HCT116 (cell line): ENCODE measurements at regions not wholly inside any gene's neighbourhood (a gene's known extent, or its start where the extent isn't known, plus 50 kb on each side); places are given as distances from the start of the nearest gene placed in this dataset.

ENCODE experiments used
- ATAC-seq: fragments of 200-7000 bp; cut with Tn5 transposase; 2 replicates; pipeline ENCODE4 v1.9.1; 2020; ENCODE audit warnings: mild to moderate bottlenecking, moderate library complexity
- BruUV-seq: library from RNA; stranded (reverse); fragments of 400-500 nt; replicated peaks from 2 replicates; lab custom pipeline; 2021; lab: Mats Ljungman, UMichigan
- CTCF ChIA-PET: fragments of 300-600 bp; sonication (Branson Sonifier 250); formaldehyde crosslinking; loops from one replicate; lab custom pipeline; 2021; ENCODE audit warnings: antibody characterized with exemption; lab: Charles Lee
- POLR2A ChIA-PET: fragments of 300-600, 350-600 bp; sonication (Branson Sonifier 250); formaldehyde crosslinking; loops from one replicate; lab custom pipeline; 2021; ENCODE audit warnings: antibody characterized with exemption; lab: Charles Lee
- RAD21 ChIA-PET, 2 experiments: fragments of 300-600 bp; sonication (Branson Sonifier 250); formaldehyde crosslinking; loops; one replicate each; lab custom pipeline; 2023; ENCODE audit warnings: low total read pairs in 2 of 2; ENCODE audit not compliant: uncharacterized antibody in 2 of 2, unreplicated experiment in 2 of 2, low non-redundant PET in 1 of 2; lab: Charles Lee
- DNase-seq: peaks from one replicate; pipeline ENCODE4 v3.0.0-alpha.2; 2010; ENCODE audit warnings: low read depth, low spot score
- H2AFZ ChIP-seq: fragments of 200-600 bp; shearing (Covaris generic), sonication (generic); 2 replicates; pipeline ENCODE4 v1.6.1; 2017; ENCODE audit warnings: low read depth, mixed run types, mixed read lengths, antibody characterized with exemption, low read length; ENCODE audit not compliant: poor library complexity, severe bottlenecking
- H3K27ac ChIP-seq: 2 replicates; pipeline ENCODE4 v1.5.1; 2012; ENCODE audit warnings: low read depth, low read length
- H3K27me3 ChIP-seq: fragments of 200-600 bp; sonication (generic); 2 replicates; pipeline ENCODE4 v1.6.1; 2016; ENCODE audit warnings: mixed run types, low read length, mixed read lengths; ENCODE audit not compliant: insufficient read depth
- H3K36me3 ChIP-seq, 2 experiments: fragments of 200-500 bp in 1 of 2; fragments of 200-600 bp in 1 of 2; sonication (Bioruptor generic) in 1 of 2; sonication (generic) in 1 of 2; 2 replicates each; pipeline versions ENCODE4 v1.5.1 to v1.6.1; 2014 to 2016; ENCODE audit warnings: low read length in 2 of 2, inconsistent platforms in 1 of 2, mixed read lengths in 1 of 2, mixed run types in 1 of 2; ENCODE audit not compliant: insufficient read depth in 2 of 2, control insufficient read depth in 1 of 2
- H3K4me1 ChIP-seq, 2 experiments: fragments of 200-600 bp in 1 of 2; sonication (generic) in 1 of 2; 2 replicates each; pipeline versions ENCODE4 v1.5.1 to v1.6.1; 2012 to 2017; ENCODE audit warnings: low read length in 2 of 2, inconsistent platforms in 1 of 2, mild to moderate bottlenecking in 1 of 2, mixed read lengths in 1 of 2, mixed run types in 1 of 2, moderate library complexity in 1 of 2; ENCODE audit not compliant: insufficient read depth in 2 of 2, control insufficient read depth in 1 of 2
- H3K4me2 ChIP-seq: fragments of 200-600 bp; sonication (generic); 2 replicates; pipeline ENCODE4 v1.6.1; 2017; ENCODE audit warnings: mixed run types, low read length, mixed read lengths
- H3K4me3 ChIP-seq, 2 experiments: fragments of 200-600 bp in 1 of 2; sonication (generic) in 1 of 2; replicated peaks in 1 of 2; 2 replicates each; pipeline ENCODE4 v1.5.1; 2011 to 2016; ENCODE audit warnings: low read length in 2 of 2, control low read depth in 1 of 2, low read depth in 1 of 2, mild to moderate bottlenecking in 1 of 2, mixed read lengths in 1 of 2, mixed run types in 1 of 2
- H3K79me2 ChIP-seq: fragments of 200-600 bp; sonication (generic); 2 replicates; pipeline ENCODE4 v1.6.1; 2017; ENCODE audit warnings: mild to moderate bottlenecking, mixed run types, low read length, moderate library complexity, mixed read lengths; ENCODE audit not compliant: insufficient read depth
- H3K9ac ChIP-seq: fragments of 200-600 bp; sonication (generic); 2 replicates; pipeline ENCODE4 v1.6.1; 2016; ENCODE audit warnings: low read length, mixed read lengths
- H3K9me2 ChIP-seq: fragments of 200-600 bp; sonication (generic), shearing (Covaris generic); 2 replicates; pipeline ENCODE4 v1.6.1; 2017; ENCODE audit warnings: mixed run types, mild to moderate bottlenecking, moderate library complexity; ENCODE audit not compliant: insufficient read depth
- H3K9me3 ChIP-seq, 2 experiments: fragments of 200-500 bp in 1 of 2; fragments of 200-600 bp in 1 of 2; sonication (Bioruptor generic) in 1 of 2; sonication (generic) in 1 of 2; 2 replicates each; pipeline ENCODE4 v1.6.1; 2014 to 2017; ENCODE audit warnings: low read length in 2 of 2, mixed read lengths in 2 of 2, inconsistent platforms in 1 of 2, low read depth in 1 of 2, mild to moderate bottlenecking in 1 of 2, mixed run types in 1 of 2, moderate library complexity in 1 of 2; ENCODE audit not compliant: control insufficient read depth in 1 of 2, insufficient read depth in 1 of 2
- H4K20me1 ChIP-seq: fragments of 200-600 bp; sonication (generic), shearing (Covaris generic); 2 replicates; pipeline ENCODE4 v1.6.1; 2017; ENCODE audit warnings: mixed run types, mild to moderate bottlenecking, moderate library complexity; ENCODE audit not compliant: insufficient read depth
- CBX3 ChIP-seq: IDR thresholded peaks from 2 replicates; pipeline ENCODE4 v1.6.1; 2012; ENCODE audit warnings: low read depth
- CEBPB ChIP-seq: IDR thresholded peaks from 2 replicates; pipeline ENCODE4 v1.6.1; 2012; ENCODE audit warnings: low read depth
- EGR1 ChIP-seq: IDR thresholded peaks from 2 replicates; pipeline ENCODE4 v1.6.1; 2012; ENCODE audit warnings: low read depth
- ELF1 ChIP-seq: IDR thresholded peaks from 2 replicates; pipeline ENCODE4 v1.6.1; 2012; ENCODE audit warnings: low read depth, borderline replicate concordance
- EZH2 ChIP-seq: fragments of 200-600 bp; sonication (generic); IDR thresholded peaks from 2 replicates; pipeline ENCODE4 v1.6.1; 2017; ENCODE audit warnings: antibody characterized with exemption, mixed run types
- FOSL1 ChIP-seq: IDR thresholded peaks from 2 replicates; pipeline ENCODE4 v1.6.1; 2012; ENCODE audit warnings: low read depth
- JUND ChIP-seq: IDR thresholded peaks from 2 replicates; pipeline ENCODE4 v1.6.1; 2012
- POLR2A ChIP-seq: IDR thresholded peaks from 2 replicates; pipeline ENCODE4 v1.7.0; 2011; ENCODE audit warnings: borderline replicate concordance; ENCODE audit not compliant: insufficient read depth, insufficient read length; ENCODE audit errors: extremely low read depth
- POLR2AphosphoS5 ChIP-seq: IDR thresholded peaks from 2 replicates; pipeline ENCODE4 v1.6.1; 2011; ENCODE audit warnings: mild to moderate bottlenecking, low read depth, low read length, moderate library complexity
- SP1 ChIP-seq: IDR thresholded peaks from 2 replicates; pipeline ENCODE4 v1.6.1; 2012; ENCODE audit warnings: low read depth
- SRF ChIP-seq: IDR thresholded peaks from 2 replicates; pipeline ENCODE4 v1.6.1; 2012; ENCODE audit warnings: low read depth
- YY1 ChIP-seq: IDR thresholded peaks from 2 replicates; pipeline ENCODE4 v1.6.1; 2011; ENCODE audit warnings: low read length, low read depth, moderate library complexity, mild to moderate bottlenecking; ENCODE audit not compliant: insufficient replicate concordance; ENCODE audit errors: extremely low read depth
- ZNF274 ChIP-seq: fragments of 200-500 bp; sonication (Bioruptor generic); IDR thresholded peaks from 2 replicates; pipeline ENCODE4 v1.6.1; 2014; ENCODE audit warnings: mild to moderate bottlenecking, low read depth, low read length, inconsistent platforms
- intact Hi-C: fragments of 100-400 bp; cut with micrococcal nuclease; formaldehyde crosslinking; loops from 2 replicates; pipeline ENCODE4 v1.10.0; 2022
- TF ChIP-seq, protein P1 (sequence below): IDR thresholded peaks from 2 replicates; pipeline ENCODE4 v1.6.1; 2012; ENCODE audit warnings: low read depth
- TF ChIP-seq, protein P2 (sequence below): IDR thresholded peaks from 2 replicates; pipeline ENCODE4 v1.6.1; 2012
- TF ChIP-seq, protein P3 (sequence below): IDR thresholded peaks from 2 replicates; pipeline ENCODE4 v1.6.1; 2011; ENCODE audit warnings: mild to moderate bottlenecking, low read length, moderate library complexity; ENCODE audit not compliant: insufficient replicate concordance; ENCODE audit errors: extremely low read depth

DNA sequence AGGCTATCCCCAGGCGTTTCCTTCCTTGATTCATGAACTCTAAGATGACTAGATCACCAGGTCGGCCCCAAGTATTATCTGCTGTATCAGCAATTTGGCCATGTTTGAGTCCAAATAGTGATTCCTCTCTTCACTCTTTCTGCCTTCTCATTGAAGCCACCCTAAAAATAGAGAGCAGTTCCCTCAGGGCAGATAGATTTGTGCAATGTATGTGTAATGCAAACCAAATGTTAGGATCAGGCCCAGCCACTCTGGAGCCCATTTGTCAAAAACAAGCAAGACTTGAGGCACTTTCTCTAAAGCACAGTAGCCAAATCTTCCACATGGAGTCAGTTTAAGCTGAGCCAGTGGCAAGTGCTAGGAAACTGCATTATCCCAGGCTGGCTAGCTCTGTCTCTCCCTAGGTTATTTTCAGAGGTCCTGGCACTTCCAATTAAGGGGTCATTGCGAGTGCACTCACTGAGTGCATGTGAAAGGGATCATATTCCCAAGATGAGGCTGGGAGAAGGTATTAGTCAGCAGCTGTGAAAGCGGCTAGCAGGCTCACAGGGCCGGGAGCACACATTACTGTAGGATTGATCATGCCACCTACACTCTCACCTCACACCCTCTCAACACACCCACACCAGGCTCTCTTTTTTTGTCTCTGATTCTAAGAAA lies 97.9 kb upstream of the RAB3GAP2 start:
- H3K9me2 ChIP-seq: no peaks in the 10 kb centered on the region
- intact Hi-C loops: loop anchor here (5.0 to 10.0 kb wide), 2 partner anchors 155 to 407 kb away; partner anchors contain the start of gene MARK1
- H3K36me3 ChIP-seq: no peaks in the 10 kb centered on the region
- peak overlapping the region; percentile 22 for H3K9ac ChIP-seq
- RAD21 ChIA-PET: no interaction called here
- no peaks in the 10 kb centered on the region for H4K20me1 ChIP-seq
- peak; percentile 63 for DNase-seq
- H2AFZ ChIP-seq: peak overlapping the region; percentile 33
- no peaks in the 10 kb centered on the region for H3K27me3 ChIP-seq
- peak; percentile 90 for ATAC-seq
- H3K4me2 ChIP-seq: peak overlapping the region; percentile 63
- H3K4me3 ChIP-seq: peak overlapping the region in 1 of 2 experiments; percentile 7; a peak in 1 of 4 replicates
- no peaks in the 10 kb centered on the region for H3K79me2 ChIP-seq
- H3K4me1 ChIP-seq: peaks cover 13 to 37% of the 10 kb centered on the region in 2 experiments
- peak overlapping the region; percentile 7; the same call in 1 of the 2 replicates for H3K27ac ChIP-seq
- POLR2A ChIA-PET: no interaction called here
- H3K9me3 ChIP-seq: no peaks in the 10 kb centered on the region
- TF ChIP-seq POLR2A: no peak
- no peak for TF ChIP-seq EZH2
- TF ChIP-seq, protein P1, sequence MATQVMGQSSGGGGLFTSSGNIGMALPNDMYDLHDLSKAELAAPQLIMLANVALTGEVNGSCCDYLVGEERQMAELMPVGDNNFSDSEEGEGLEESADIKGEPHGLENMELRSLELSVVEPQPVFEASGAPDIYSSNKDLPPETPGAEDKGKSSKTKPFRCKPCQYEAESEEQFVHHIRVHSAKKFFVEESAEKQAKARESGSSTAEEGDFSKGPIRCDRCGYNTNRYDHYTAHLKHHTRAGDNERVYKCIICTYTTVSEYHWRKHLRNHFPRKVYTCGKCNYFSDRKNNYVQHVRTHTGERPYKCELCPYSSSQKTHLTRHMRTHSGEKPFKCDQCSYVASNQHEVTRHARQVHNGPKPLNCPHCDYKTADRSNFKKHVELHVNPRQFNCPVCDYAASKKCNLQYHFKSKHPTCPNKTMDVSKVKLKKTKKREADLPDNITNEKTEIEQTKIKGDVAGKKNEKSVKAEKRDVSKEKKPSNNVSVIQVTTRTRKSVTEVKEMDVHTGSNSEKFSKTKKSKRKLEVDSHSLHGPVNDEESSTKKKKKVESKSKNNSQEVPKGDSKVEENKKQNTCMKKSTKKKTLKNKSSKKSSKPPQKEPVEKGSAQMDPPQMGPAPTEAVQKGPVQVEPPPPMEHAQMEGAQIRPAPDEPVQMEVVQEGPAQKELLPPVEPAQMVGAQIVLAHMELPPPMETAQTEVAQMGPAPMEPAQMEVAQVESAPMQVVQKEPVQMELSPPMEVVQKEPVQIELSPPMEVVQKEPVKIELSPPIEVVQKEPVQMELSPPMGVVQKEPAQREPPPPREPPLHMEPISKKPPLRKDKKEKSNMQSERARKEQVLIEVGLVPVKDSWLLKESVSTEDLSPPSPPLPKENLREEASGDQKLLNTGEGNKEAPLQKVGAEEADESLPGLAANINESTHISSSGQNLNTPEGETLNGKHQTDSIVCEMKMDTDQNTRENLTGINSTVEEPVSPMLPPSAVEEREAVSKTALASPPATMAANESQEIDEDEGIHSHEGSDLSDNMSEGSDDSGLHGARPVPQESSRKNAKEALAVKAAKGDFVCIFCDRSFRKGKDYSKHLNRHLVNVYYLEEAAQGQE: no peak
- no peak for TF ChIP-seq ZNF274
- peak; percentile 62; the same call in 1 of the 2 replicates for TF ChIP-seq CBX3
- TF ChIP-seq SP1: peak; percentile 74
- TF ChIP-seq, protein P2, sequence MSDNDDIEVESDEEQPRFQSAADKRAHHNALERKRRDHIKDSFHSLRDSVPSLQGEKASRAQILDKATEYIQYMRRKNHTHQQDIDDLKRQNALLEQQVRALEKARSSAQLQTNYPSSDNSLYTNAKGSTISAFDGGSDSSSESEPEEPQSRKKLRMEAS: peak; percentile 66
- peak; percentile 65 for TF ChIP-seq FOSL1
- TF ChIP-seq, protein P3, sequence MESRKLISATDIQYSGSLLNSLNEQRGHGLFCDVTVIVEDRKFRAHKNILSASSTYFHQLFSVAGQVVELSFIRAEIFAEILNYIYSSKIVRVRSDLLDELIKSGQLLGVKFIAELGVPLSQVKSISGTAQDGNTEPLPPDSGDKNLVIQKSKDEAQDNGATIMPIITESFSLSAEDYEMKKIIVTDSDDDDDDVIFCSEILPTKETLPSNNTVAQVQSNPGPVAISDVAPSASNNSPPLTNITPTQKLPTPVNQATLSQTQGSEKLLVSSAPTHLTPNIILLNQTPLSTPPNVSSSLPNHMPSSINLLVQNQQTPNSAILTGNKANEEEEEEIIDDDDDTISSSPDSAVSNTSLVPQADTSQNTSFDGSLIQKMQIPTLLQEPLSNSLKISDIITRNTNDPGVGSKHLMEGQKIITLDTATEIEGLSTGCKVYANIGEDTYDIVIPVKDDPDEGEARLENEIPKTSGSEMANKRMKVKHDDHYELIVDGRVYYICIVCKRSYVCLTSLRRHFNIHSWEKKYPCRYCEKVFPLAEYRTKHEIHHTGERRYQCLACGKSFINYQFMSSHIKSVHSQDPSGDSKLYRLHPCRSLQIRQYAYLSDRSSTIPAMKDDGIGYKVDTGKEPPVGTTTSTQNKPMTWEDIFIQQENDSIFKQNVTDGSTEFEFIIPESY: peak; percentile 37
- TF ChIP-seq EGR1: peak; percentile 92
- TF ChIP-seq SRF: 0 out of 2 replicates have a peak, but pooled peaks have one; percentile 61
- TF ChIP-seq ELF1: no peak
- TF ChIP-seq JUND: peak; percentile 49
- TF ChIP-seq YY1: no peak
- TF ChIP-seq POLR2AphosphoS5: 0 out of 2 replicates have a peak, but pooled peaks have one; percentile 41
- TF ChIP-seq CEBPB: 0 out of 2 replicates have a peak, but pooled peaks have one; percentile 10
- BruUV-seq: no TSS peak
- CTCF ChIA-PET: interaction anchor here (1.0 to 1.1 kb wide), 2 partner anchors 363 to 405 kb away, joined by 3 to 6 read pairs; no protein-coding TSS in a partner anchor
